Testis (tissue), 2 donors: ENCODE measurements at regions not wholly inside any gene's neighbourhood (a gene's known extent, or its start where the extent isn't known, plus 50 kb on each side); places are given as distances from the start of the nearest gene placed in this dataset.

ENCODE experiments used
- DNase-seq: peaks from one replicate; pipeline ENCODE4 v3.0.0-alpha.2; 2019
- H3K27ac ChIP-seq, 2 donors: fragments of 200-600 bp; sonication (generic); one replicate each; pipeline ENCODE4 v1.5.1; 2019
- H3K27me3 ChIP-seq: fragments of 200-600 bp; sonication (generic); one replicate; pipeline ENCODE4 v1.5.1; 2019
- H3K36me3 ChIP-seq: fragments of 200-600 bp; sonication (generic); one replicate; pipeline ENCODE4 v1.5.1; 2017; ENCODE audit warnings: low read depth; ENCODE audit errors: missing control alignments
- H3K4me1 ChIP-seq: fragments of 200-600 bp; sonication (generic); one replicate; pipeline ENCODE4 v1.5.1; 2019
- H3K4me3 ChIP-seq, 2 donors: fragments of 200-600 bp; sonication (generic); one replicate each; pipeline ENCODE4 v1.5.1; 2017 to 2019
- H3K9me3 ChIP-seq: fragments of 200-600 bp; sonication (generic); one replicate; pipeline ENCODE4 v1.5.1; 2017
- CTCF ChIP-seq, 3 experiments: fragments of 450-650 bp in 2 of 3; fragments of 200-600 bp in 1 of 3; sonication (generic) in 1 of 3; IDR thresholded peaks; one replicate each; pipeline ENCODE4 v1.5.1; 2016 to 2019; ENCODE audit warnings: antibody characterized with exemption in 3 of 3, mild to moderate bottlenecking in 2 of 3, moderate library complexity in 1 of 3
- POLR2A ChIP-seq: fragments of 450-650 bp; IDR thresholded peaks from one replicate; pipeline ENCODE4 v1.6.1; 2017; ENCODE audit warnings: antibody characterized with exemption, mild to moderate bottlenecking, moderate library complexity
- WGBS, 2 donors: methylation state at CpG; one replicate each; pipeline ENCODE4 v1.1.5; 2018; 5-methylcytosine and 5-hydroxymethylcytosine counted together
- intact Hi-C: fragments of 100-400 bp; cut with DNase I; formaldehyde crosslinking; loops from one replicate; pipeline ENCODE4 v1.15.1; 2023; ENCODE audit warnings: low total_unique reads

- WGBS, 2 donors, result 88 to 93% methylated on average over 1 of the region's 1 CpG
- intact Hi-C loops, result no loop called here
Observed at GRCh38 chr10:90975096-90975495, 54.2 kb upstream of the ANKRD1 start.

GRCh38 chr10:90977162-90977854, 56.4 kb upstream of the ANKRD1 start:
- TF ChIP-seq CTCF (IDR thresholded peaks at IDR 0.05), result no peak
- TF ChIP-seq POLR2A, result no peak
- no peak overlapping the region for H3K27ac ChIP-seq
- no peaks in the 10 kb centered on the region for H3K9me3 ChIP-seq
- H3K36me3 ChIP-seq, result no peaks in the 10 kb centered on the region
- H3K27me3 ChIP-seq, result no peaks in the 10 kb centered on the region
- intact Hi-C loops, result no loop called here
- 93 to 97% methylated on average over 3 of the region's 3 CpGs for WGBS, 2 donors
- no peak for DNase-seq
- no peaks in the 10 kb centered on the region for H3K4me1 ChIP-seq
- H3K4me3 ChIP-seq, result no peak overlapping the region

More at GRCh38 chr10:90975096-90975495, 54.2 kb upstream of the ANKRD1 start:
- Histone ChIP-seq H3K27me3 (no peaks in the 10 kb centered on the region), H3K36me3 (no peaks in the 10 kb centered on the region), H3K9me3 (no peaks in the 10 kb centered on the region), H3K4me3 (no peak overlapping the region), H3K4me1 (no peaks in the 10 kb centered on the region), H3K27ac (no peak overlapping the region)
- DNase-seq, result no peak
- TF ChIP-seq CTCF (IDR thresholded peaks at IDR 0.05) (no peak), POLR2A (no peak)

- H3K27ac ChIP-seq, result no peak overlapping the region
- no peaks in the 10 kb centered on the region for H3K4me1 ChIP-seq
- TF ChIP-seq CTCF (IDR thresholded peaks at IDR 0.05), result no peak
- no peak for TF ChIP-seq POLR2A
- intact Hi-C loops, result no loop called here
- H3K27me3 ChIP-seq, result no peaks in the 10 kb centered on the region
- 64 to 93% methylated on average over 3 of the region's 3 CpGs for WGBS, 2 donors
- DNase-seq, result no peak
- H3K9me3 ChIP-seq, result no peaks in the 10 kb centered on the region
- no peak overlapping the region for H3K4me3 ChIP-seq
- H3K36me3 ChIP-seq, result no peaks in the 10 kb centered on the region
Observed at GRCh38 chr10:90977855-90978486, 57.1 kb upstream of the ANKRD1 start.

GRCh38 chr10:90982406-90983008, 61.6 kb upstream of the ANKRD1 start:
- Histone ChIP-seq H3K4me1 (no peaks in the 10 kb centered on the region), H3K4me3 (no peak overlapping the region), H3K27me3 (no peaks in the 10 kb centered on the region), H3K9me3 (no peaks in the 10 kb centered on the region), H3K36me3 (no peaks in the 10 kb centered on the region), H3K27ac (no peak overlapping the region)
- DNase-seq, result no peak
- no peak for TF ChIP-seq POLR2A
- intact Hi-C loops, result no loop called here
- 85 to 89% methylated on average over 10 of the region's 10 CpGs for WGBS, 2 donors

- WGBS, 2 donors, result 84 to 93% methylated on average over 6 of the region's 6 CpGs
- intact Hi-C loops, result no loop called here
- H3K27ac ChIP-seq, result no peak overlapping the region
Observed at GRCh38 chr10:90983914-90984549, 63.1 kb upstream of the ANKRD1 start.

More at GRCh38 chr10:90983914-90984549, 63.1 kb upstream of the ANKRD1 start:
- no peak for DNase-seq
- TF ChIP-seq POLR2A (no peak), CTCF (IDR thresholded peaks at IDR 0.05) (no peak)
- no peaks in the 10 kb centered on the region for H3K4me1 ChIP-seq
- H3K9me3 ChIP-seq, result no peaks in the 10 kb centered on the region
- H3K4me3 ChIP-seq, result no peak overlapping the region
- no peaks in the 10 kb centered on the region for H3K36me3 ChIP-seq
- no peaks in the 10 kb centered on the region for H3K27me3 ChIP-seq
